Mucosa of rectum (tissue), 2 donors: ENCODE measurements at regions not wholly inside any gene's neighbourhood (a gene's known extent, or its start where the extent isn't known, plus 50 kb on each side); places are given as distances from the start of the nearest gene placed in this dataset.
"Not testable (repeated sequence)": the region's sequence is repeated elsewhere in the genome, so short reads cannot be mapped to it uniquely, and the experiment has no call there.

Experiments
- H3K27ac ChIP-seq, 2 donors: one replicate each; pipeline ENCODE4 v1.7.0; 2013; ENCODE audit warnings: inconsistent platforms in 2 of 2, low read depth in 2 of 2, low read length in 2 of 2
- H3K27me3 ChIP-seq, 2 donors: one replicate each; pipeline ENCODE4 v1.7.0; 2013; ENCODE audit warnings: low read length in 2 of 2; ENCODE audit not compliant: control insufficient read depth in 2 of 2, insufficient read depth in 2 of 2
- H3K36me3 ChIP-seq, 2 donors: one replicate each; pipeline ENCODE4 v1.7.0; 2013; ENCODE audit warnings: low read length in 2 of 2; ENCODE audit not compliant: control insufficient read depth in 2 of 2, insufficient read depth in 2 of 2
- H3K4me1 ChIP-seq, 2 donors: one replicate each; pipeline ENCODE4 v1.7.0; 2013; ENCODE audit warnings: low read length in 2 of 2, mild to moderate bottlenecking in 1 of 2; ENCODE audit not compliant: control insufficient read depth in 2 of 2, insufficient read depth in 2 of 2
- H3K4me3 ChIP-seq, 2 donors: one replicate each; pipeline ENCODE4 v1.7.0; 2013; ENCODE audit warnings: low read length in 2 of 2
- H3K9ac ChIP-seq, 2 donors: one replicate each; pipeline ENCODE4 v1.7.0; 2013; ENCODE audit warnings: low read length in 2 of 2, low read depth in 1 of 2, mild to moderate bottlenecking in 1 of 2
- H3K9me3 ChIP-seq, 2 donors: one replicate each; pipeline ENCODE4 v1.7.0; 2013; ENCODE audit warnings: low read length in 2 of 2; ENCODE audit not compliant: control insufficient read depth in 2 of 2
- donor health status: healthy.
- donor health status: Normal muscosa, but diverticular disease.

DNA sequence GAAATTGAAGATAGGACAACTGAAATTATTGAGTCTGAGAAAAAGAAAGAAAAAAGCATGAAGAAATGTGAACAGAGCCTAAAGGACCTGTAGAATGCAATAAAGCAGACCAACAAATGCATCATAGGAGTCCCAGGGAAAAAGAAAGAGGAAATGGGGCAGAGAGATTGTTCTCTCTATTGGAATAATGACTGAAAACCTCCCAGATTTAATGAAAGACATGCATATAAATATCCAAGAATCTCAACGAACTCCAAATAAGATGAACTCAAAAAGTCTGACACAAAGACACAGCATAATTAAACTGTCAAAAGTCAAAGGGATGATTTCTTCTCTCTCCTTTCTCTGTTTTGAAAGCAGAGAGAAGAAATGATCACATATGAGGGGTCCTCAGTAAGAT is 124.7 kb downstream of the MEX3B start:
- no peaks in the 10 kb centered on the region for H3K27me3 ChIP-seq

DNA sequence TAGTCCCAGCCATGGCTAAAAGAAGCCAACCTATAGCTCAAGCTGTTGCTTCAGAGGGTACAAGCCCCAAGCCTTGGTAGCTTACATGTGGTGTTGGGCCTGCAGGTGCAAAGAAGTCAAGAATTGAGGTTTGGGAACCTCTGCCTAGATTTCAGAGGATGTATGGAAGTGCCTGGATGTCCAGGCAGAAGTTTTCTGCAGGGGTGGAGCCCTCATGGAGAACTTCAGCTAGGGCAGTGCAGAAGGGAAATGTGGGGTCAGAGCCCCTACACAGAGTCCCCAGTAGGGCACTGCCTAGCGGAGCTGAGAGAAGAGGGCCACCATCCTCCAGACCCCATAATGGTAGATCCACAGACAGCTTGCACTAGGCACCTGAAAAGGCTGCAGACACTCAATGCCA is 127.1 kb downstream of the MEX3B start:
- not testable (repeated sequence) for H3K4me3 ChIP-seq, H3K36me3 ChIP-seq, H3K27me3 ChIP-seq, H3K27ac ChIP-seq, H3K9me3 ChIP-seq, H3K4me1 ChIP-seq, H3K9ac ChIP-seq

More for the DNA sequence above, 124.7 kb downstream of the MEX3B start:
- H3K4me1 ChIP-seq: no peaks in the 10 kb centered on the region
- H3K27ac ChIP-seq: no peak overlapping the region
- no peaks in the 10 kb centered on the region for H3K9me3 ChIP-seq
- no peak overlapping the region for H3K9ac ChIP-seq
- no peak overlapping the region for H3K4me3 ChIP-seq
- H3K36me3 ChIP-seq: no peaks in the 10 kb centered on the region

DNA sequence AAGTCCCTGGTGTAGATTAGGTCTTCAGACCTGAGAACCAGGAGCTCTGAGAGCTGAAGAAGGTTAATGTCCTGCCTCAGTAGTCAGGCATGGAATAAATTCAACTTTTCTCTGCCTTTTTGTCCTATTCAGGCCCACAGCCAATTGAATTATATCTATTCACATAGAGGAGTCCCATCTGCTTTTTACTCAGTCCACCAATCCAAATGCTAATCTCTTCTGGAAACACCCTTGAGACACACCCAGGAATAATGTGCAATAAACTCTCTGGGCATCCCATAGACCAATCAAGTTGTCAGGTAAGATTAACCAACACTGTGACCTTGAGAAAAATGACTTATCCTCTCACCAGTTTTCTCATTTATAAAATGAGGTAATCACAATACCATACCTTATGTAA is 129.4 kb downstream of the MEX3B start:
- Histone ChIP-seq H3K9ac (no peak overlapping the region), H3K4me3 (no peak overlapping the region), H3K36me3 (no peaks in the 10 kb centered on the region), H3K9me3 (no peaks in the 10 kb centered on the region), H3K27ac (no peak overlapping the region), H3K4me1 (no peaks in the 10 kb centered on the region), H3K27me3 (no peaks in the 10 kb centered on the region)

DNA sequence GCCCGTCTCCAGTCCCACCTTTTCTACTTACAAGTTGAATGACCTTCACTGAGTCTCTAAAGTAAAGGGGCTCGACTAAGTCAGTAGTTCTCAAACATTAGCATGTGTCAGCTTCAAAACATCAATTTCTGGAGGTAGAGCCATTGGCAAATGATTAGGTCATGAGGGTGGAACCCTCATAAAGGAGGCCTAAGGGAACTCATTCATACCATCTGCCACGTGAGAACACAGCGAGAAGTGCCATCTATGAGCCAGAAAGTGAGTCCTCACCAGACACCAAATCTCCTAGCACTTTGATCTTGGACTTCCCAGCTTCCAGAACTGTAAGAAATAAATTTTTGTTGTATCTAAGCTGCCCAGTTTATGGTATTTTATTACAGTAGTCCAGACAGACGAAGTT is 129.8 kb downstream of the MEX3B start:
- Histone ChIP-seq H3K36me3 (no peaks in the 10 kb centered on the region), H3K27me3 (no peaks in the 10 kb centered on the region), H3K9ac (no peak overlapping the region), H3K27ac (no peak overlapping the region), H3K9me3 (no peaks in the 10 kb centered on the region), H3K4me1 (no peaks in the 10 kb centered on the region), H3K4me3 (no peak overlapping the region)

DNA sequence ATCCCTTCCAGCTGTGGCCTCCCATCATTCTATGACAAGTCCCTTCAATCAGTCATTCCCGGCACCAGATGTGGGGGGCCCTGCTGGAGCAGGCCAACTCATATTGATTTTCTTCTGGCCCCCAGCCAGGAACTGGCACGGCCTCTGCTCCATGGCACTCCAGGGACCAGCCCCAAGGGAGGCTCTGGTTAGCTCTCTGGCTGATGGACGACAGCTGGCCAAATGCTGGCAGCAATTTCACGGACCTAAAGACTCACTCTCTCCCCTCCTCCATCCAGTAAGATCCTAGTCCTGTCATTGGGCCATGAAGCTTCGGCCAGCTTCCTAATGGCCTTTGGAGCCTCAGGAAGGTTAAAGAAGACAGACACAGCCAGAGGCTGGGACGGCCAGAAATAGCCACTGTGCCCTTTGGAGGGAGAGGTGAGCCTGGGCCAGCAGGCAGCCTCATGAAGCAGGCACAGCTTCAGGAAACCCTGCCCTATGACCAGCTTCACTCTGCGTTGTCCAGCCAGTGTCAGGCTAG is 131.0 kb downstream of the MEX3B start:
- Histone ChIP-seq H3K36me3 (no peaks in the 10 kb centered on the region), H3K27me3 (no peaks in the 10 kb centered on the region), H3K4me1 (no peaks in the 10 kb centered on the region), H3K27ac (no peak overlapping the region), H3K9ac (no peak overlapping the region), H3K4me3 (no peak overlapping the region), H3K9me3 (no peaks in the 10 kb centered on the region)

DNA sequence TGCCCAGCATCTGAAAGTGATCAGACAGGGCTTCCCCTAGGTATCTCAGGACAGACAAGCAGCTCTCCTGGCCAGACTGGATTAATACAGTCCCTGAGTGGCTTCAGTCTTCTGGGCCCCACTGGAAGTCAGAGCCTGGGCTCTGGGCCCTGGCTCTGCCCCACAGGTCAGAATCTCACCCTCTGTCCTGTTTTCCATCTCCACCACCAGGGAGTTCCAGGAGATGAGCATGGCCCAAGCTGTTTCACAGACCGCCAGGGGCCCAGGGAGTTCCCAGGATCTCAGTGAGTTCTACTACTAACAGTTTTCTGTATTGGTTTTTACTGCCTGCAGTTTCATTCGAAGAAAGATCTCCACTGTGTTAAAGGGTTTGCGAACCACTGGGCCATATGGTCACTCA is 131.5 kb downstream of the MEX3B start:
- H3K4me1 ChIP-seq: no peaks in the 10 kb centered on the region
- H3K27ac ChIP-seq: no peak overlapping the region
- H3K4me3 ChIP-seq: no peak overlapping the region
- no peak overlapping the region for H3K9ac ChIP-seq
- H3K27me3 ChIP-seq: no peaks in the 10 kb centered on the region
- no peaks in the 10 kb centered on the region for H3K9me3 ChIP-seq
- H3K36me3 ChIP-seq: no peaks in the 10 kb centered on the region

DNA sequence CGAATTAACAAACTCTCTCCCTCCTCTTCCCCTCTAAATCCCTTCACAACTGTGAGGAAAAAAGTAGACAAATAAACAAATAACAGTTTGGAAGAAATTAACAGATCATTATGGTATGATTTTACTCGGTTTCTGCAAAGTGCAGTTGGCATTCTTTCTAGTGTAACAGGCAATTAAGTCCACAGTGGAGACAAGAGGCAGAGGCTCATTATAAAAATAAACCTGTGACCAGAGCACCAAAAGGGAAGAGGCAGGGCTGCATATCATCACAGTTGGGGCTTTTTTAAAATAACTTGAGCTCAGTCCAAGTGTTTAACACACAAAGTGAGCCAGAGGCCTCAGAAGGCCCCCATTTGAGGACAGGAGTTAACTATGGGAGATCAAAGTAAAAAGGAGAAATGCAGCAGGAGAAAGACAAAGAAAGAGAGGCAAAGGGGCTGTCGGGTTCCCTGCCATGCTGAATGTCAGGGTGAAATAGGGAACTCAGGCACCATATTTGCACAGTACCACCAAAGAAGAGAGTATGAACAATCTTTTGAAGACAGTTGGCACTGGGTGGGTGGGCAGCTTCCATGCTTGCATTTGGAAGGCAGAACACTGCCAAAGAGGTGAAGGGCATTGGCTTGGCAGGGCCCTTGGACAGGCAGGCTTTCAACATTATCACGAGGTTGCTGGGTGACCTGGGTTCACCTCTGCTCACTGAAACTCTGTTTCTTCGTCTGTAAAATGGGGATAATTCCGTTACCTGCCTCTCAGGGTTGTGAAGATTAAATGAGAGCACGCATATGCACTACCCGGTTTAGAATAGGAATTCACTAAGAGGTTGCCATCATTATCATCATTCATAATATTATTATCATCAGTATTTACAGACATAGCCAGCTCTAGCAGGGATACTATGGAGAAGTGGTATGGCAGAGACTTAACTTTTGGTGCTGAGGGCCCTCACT is 134.5 kb downstream of the MEX3B start:
- Histone ChIP-seq H3K9me3 (no peaks in the 10 kb centered on the region), H3K9ac (no peak overlapping the region), H3K27me3 (no peaks in the 10 kb centered on the region), H3K4me3 (no peak overlapping the region), H3K27ac (no peak overlapping the region), H3K4me1 (no peaks in the 10 kb centered on the region), H3K36me3 (no peaks in the 10 kb centered on the region)

DNA sequence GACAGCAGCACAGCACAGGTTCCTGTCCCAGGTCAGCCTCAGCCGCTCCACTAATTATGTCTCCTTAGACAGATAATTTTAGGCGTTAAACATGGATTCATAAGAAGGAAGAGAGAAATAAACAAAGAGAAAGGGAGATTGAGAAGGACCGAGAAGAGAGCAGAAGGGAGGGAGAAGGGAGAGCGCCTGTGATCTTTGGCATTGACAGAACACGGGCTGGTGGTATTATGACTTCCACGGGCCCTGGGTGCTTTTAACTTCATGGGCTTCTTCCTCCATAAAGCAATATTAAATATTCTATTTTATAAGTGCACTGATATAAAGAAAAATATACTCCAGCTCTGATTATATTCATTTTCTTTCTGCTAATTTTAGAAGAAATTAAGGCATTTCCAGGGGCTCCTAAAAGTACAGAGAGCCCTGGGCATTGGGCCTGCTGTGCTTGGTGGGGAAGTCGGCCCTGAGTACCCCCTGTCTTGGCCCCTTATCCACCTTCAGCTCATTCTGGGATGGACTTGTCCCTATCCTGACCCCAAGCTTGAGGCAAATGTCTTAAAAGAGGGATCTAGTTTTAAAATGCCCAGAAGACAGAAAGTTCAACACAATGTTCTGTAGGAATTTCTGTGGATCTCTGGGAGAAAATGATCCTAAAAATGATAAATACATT is 135.3 kb downstream of the MEX3B start:
- no peaks in the 10 kb centered on the region for H3K4me1 ChIP-seq
- no peaks in the 10 kb centered on the region for H3K27me3 ChIP-seq
- H3K9me3 ChIP-seq: no peaks in the 10 kb centered on the region
- H3K36me3 ChIP-seq: no peaks in the 10 kb centered on the region
- no peak overlapping the region for H3K9ac ChIP-seq
- no peak overlapping the region for H3K4me3 ChIP-seq
- no peak overlapping the region for H3K27ac ChIP-seq

DNA sequence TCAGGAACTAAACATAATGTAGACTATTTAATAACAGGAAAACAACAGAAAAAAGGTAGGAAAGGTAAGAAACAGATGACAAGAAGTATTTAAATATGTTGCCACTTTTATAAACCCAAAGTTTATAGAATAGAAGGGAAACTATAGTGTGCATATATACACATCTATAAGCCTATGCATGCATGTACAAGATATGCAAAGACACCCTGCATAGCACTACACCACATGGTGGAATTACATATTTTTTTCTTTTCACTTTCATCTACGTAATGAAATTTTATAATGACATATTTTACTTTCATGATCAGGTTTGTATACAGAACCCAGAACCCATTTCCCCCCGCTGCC is 136.8 kb downstream of the MEX3B start:
- Histone ChIP-seq H3K4me1 (no peaks in the 10 kb centered on the region), H3K9me3 (no peaks in the 10 kb centered on the region), H3K27ac (no peak overlapping the region), H3K27me3 (no peaks in the 10 kb centered on the region), H3K9ac (no peak overlapping the region), H3K4me3 (no peak overlapping the region), H3K36me3 (no peaks in the 10 kb centered on the region)

DNA sequence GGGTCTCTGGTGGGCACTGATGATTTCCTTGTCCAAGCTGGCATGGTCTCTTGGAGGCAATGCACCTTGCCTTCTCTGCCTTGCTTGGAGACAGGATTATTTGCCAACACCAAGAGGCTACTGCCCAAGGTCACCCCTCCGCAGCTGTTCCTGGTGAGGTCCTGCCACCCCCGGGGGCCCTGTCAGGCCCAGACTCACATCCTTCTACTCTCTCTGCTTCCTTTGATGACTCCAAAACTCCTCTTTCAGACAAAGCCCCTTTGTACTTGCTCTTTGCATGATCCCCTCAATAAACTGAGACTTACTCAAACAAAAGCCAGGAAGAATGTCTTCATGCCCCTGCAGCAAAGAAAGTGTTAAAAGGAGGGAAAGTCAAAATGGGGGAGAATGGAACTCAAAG is 137.7 kb downstream of the MEX3B start:
- H3K27ac ChIP-seq: no peak overlapping the region
- no peak overlapping the region for H3K4me3 ChIP-seq
- no peaks in the 10 kb centered on the region for H3K4me1 ChIP-seq
- no peak overlapping the region for H3K9ac ChIP-seq
- no peaks in the 10 kb centered on the region for H3K9me3 ChIP-seq
- no peaks in the 10 kb centered on the region for H3K27me3 ChIP-seq
- H3K36me3 ChIP-seq: no peaks in the 10 kb centered on the region
